NCI-H2171 (cell line): ENCODE measurements at regions not wholly inside any gene's neighbourhood (a gene's known extent, or its start where the extent isn't known, plus 50 kb on each side); places are given as distances from the start of the nearest gene placed in this dataset.

ENCODE experiments used
- DNase-seq: peaks from one replicate; lab custom pipeline; 2025; lab: John Stamatoyannopoulos, UW

DNA sequence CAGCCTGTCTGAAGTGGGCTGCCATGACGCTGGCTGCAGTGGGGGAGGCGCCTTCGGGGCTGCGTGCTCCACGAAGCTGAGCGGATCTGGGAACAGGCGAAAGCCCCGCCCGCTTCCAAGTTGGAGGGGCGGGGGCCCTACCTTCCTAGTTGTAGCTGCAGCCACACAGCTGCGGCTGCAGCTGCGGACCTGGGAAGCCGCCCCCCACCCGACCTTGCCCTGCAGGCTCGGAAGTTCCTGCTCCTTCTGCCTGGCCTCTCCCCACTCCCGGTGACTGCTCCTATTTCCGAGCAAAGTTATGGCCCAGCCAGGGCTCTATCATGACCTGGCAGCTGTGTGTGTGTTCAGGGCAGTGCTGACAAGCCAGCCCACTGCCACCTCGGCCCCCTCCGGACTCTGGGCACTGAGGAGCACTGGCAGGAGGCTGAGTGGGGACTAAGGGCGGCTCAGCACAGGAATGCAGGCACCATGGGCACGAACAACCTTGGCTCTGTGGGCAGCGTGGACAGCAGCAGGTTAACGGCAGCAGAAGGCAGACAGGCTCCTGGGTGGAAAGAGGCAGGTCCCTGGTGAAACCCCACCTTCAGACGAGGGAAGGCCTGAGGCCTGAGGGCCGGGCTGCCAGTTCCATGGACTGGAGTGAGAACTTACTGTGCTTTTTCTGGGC, 352.4 kb upstream of the TMCO5A start:
- no peak for DNase-seq

DNA sequence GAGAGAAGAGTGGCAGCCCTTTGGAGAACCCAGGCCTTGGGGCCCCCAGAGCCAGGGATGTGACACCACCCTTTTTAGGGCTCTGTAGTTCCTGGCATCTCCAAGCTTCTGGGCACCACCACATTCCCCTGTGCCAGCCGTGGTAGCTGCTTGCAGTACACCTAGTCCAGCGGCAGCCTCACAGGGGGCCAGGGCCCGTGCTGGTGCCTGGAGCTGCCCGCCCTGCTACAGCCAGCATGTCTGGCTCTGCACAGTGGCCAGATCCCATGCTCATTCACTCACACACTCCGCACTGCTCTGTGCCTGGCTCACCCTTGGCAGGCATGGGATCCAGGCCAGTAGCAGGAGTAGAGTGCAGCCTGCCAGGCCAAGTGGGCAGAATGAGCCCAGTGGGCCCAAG, 351.6 kb upstream of the TMCO5A start:
- DNase-seq: no peak

DNA sequence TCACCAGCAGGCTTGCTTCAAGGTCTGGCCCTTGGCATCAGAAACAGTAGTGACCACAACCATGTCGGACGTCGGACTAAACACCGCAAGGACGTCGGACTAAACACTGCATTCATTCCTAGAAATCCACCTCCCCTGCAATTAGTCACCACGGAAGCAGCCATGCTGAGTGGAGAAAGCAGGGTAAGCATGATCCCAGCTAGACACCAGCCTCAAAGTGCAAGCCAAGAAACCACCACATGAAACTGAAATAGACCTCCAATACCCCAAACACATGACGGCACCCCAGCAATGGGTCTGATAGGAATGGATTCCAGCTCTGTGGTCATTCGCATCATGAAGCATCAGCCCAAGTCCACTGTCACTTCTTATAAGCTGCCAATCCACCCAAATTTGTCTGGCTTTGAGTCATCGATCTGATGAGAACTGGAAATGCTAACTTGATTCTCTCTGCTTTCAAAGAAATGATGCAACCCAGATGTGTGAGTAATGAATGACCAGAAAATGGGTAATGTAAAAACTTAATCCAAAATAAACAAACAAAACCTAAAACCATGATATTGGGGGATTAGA, 348.3 kb upstream of the TMCO5A start:
- DNase-seq: no peak

DNA sequence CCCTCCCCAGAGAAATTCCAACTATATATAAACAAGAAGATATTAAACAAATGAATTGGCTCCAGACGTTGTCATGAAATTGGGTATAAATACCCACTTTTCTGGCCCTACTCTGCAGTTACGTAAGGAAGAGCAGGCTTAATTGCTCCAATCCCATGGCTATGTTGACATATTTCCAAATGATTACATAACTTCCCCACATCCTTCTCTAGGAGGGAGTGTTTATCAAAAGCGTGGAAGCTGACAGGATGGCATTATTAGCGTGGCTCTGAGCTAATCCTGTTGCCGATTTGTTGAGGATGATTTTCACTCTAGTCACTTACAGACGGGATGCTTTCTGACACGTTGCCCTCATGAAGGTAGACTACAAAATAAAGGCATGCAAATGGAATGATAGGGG, 347.5 kb upstream of the TMCO5A start:
- no peak for DNase-seq

DNA sequence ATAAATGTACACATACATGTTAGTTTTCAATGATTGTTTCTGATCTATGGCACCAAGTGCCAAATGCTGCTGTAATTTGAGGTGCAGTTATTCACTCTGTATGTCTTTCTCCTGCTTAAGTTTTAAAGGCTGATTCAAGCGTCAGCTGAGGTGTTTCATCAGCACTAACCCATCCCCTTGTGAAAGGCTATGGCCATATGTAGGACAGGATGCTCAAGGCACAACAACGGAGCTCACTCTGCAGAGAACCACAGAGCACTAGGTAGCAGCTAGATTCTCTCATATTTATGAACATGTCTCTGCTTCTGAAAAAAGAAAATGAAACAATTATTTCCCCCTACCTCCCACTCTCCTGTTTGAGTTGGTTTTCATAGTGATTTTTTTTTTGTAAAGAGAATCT, 340.0 kb upstream of the TMCO5A start:
- DNase-seq: no peak

DNA sequence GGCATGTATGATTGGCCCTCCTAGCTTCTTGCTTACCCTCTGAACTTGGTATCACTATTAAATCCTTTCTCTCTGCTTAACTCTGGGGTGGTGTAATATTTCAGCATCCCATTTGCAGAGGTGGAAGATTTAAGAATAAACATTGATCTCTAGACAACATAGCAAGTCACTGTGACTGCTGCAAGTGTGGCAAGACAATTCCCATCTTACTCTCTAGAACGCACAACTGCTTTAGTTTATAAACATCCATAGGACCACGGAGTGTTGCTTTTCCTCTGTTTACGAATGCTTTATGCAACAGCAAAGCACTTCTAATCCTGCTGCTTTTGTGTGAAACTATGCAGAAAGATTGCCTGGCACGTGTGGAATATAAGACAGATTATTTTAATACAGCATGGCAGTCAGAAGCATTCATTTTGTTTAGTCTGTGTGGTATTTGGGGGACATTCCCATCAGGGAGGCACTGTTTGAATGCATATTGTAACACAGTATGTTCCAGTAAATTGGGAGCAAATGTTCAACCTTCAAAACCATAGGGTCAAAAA, 338.9 kb upstream of the TMCO5A start:
- DNase-seq: no peak

DNA sequence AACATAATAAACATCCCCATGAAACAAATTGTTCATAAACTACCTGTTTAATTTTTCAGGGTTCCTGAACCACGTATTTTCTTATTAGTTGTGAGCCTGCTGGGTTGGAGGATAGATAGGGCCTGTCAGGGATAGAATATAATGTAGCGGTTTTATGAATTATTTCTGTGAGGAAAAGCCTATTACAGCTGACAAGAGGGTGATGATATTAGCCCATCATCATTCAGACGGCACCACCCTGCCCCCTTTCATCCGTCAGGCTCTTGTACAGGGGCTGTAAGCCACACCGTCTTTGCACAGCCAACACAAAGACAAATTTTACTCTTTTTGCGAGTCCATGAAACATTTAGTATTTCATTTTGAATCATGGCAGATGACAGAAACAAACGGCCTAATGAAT, 335.3 kb upstream of the TMCO5A start:
- no peak for DNase-seq

DNA sequence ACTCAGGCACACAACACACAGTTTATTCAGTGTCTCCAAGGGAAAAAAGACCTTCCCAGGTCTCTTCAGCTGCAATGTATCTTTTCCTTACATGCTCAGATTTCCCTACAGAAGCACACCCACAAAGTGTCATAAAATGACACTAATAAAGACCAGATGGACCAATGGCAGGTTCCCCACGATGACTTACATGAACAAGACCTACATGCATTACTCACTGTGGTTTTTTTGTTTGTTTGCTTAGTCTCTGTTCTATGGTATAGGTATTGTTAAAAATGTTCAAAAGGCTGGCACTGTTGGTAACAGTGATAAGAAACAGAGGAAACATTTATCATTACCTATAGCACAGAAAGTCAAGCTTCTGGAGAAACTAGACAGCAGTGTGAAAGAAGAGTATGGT, 318.2 kb upstream of the TMCO5A start:
- DNase-seq: no peak

DNA sequence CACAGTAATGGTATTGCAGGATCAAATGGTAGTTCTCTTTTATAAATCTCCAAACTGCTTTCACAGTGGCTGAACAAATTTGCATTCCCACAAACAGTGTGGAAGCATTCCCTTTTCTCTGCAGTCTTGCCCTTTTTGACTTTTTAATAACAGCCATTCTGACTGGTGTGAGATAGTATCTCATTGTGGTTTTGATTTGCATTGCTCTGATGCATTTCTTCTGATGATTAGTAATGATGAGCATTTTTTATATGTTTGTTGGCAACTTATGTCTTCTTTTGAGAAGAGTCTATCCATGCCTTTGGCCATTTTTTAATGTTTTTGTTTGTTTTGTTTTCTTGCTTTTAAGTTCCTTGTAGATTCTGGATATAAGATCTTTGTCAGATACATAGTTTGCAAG, 316.1 kb upstream of the TMCO5A start:
- DNase-seq: no peak

DNA sequence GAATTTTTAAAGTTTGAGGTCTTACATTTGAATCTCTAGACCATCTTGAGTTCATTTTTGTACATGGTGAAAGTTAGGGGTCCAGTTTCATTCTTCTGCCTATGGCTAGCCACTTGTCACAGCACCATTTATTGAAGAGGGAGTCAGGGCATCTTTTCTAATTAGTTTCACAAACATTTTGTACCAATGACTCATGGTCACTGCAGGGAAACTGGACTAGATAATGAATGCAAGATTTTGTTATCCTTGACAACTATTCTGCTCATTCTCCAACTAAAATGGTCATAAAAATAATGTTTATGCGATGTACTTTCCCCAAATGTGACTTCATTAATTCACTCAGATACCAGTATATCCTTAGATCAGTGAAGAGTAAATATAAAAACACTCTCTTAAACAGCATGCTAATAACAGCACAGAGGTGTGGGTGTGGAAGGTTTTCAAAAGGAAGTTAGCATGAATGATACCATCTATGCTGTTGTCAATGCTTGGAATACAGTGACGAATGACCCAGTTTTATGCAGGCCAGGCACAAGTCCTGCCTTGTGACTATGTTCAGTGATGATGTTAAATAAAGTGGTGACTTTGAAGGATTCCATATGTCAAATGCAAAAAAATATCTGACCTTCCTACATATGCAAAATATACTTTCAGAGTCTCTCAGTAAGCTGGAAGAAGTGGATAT, 314.9 kb upstream of the TMCO5A start:
- no peak for DNase-seq

DNA sequence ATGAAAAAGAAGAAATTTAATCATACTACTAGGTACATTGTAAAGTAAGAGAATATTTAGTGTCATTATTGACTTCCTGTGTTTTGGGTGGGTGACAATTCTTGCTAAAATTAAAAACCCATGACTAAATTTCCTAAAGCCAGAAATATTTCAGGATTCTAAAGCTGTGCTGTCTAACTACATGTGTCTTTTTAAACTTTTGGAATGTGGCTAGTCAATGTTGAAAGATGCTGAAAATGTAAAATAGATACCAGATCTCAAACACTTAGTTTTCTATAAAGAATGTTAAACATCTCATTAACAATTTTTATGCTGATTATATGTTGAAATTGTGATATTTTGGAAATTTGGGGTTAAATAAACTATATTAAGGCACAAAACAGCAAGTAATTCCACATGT, 308.9 kb upstream of the TMCO5A start:
- no peak for DNase-seq

DNA sequence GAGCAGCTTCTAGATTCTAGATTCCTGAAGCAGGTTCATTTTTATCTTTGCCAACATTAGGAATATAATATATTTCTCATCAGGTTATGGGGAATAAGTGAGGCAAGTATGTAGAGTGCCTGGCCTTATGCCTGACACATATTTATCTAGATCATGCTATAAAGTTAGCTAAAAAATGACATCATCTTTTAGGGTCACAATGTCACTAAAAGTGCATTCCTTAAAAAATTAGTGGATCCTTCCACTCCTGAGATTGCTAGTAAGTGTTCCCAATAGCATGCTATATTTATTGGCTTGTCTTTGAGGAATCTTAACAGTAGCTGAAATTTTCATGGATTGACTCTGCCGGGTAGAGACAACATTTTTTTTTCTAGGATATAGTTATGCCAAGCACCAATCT, 305.9 kb upstream of the TMCO5A start:
- DNase-seq: no peak

DNA sequence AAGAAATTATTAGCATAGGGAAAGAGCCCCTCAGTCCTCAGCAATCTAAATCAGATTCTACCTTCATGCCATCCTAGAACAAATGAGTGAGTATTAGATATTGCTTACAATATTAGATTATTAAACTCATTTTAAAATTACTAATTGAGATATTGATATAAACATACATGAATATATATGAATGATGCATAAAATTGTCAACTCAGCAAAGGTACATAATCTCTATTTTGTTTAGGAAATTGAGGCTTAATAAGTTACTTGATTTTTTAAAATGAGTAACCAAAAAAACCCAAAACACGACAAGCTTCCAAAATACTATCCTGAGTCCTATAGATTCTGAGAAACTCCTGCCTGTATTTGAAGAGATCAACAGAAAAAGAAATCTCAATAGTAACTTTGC, 297.7 kb upstream of the TMCO5A start:
- no peak for DNase-seq

DNA sequence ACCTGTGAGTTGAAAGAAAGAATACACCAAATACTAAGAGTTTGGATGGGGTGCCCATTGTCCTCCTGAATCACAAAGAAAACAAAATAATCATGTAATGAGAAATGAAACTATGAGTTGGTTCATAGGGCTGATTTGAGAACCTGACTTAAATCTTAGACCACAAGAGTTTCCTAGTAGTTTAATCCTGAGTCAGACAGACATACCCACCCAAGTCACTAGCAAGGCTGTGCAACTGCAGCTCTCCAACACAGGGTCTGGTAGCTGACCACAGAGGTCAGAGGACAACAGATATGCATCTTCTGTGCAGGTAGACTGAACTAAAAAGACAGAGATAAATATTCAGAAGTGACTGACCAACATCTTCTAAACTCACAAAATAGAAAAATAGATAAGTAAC, 296.3 kb upstream of the TMCO5A start:
- DNase-seq: no peak

DNA sequence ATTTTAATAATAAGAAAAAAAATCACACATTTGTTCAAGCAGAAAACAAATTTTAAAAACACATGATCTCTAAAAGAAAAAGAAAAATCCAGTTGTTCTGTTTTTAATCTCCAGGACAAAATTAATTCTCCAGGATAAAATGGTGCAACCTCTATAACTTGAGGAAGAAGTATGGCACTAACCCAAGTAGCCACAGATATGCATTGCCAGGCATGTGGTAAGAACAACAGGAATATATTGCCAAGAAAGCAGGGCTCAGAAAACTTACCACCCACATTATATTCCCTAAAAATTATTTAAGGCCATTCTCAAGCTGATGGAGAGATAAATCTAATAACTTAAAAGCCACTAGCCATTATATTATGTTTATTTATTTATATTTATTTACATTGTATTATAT, 295.7 kb upstream of the TMCO5A start:
- no peak for DNase-seq

DNA sequence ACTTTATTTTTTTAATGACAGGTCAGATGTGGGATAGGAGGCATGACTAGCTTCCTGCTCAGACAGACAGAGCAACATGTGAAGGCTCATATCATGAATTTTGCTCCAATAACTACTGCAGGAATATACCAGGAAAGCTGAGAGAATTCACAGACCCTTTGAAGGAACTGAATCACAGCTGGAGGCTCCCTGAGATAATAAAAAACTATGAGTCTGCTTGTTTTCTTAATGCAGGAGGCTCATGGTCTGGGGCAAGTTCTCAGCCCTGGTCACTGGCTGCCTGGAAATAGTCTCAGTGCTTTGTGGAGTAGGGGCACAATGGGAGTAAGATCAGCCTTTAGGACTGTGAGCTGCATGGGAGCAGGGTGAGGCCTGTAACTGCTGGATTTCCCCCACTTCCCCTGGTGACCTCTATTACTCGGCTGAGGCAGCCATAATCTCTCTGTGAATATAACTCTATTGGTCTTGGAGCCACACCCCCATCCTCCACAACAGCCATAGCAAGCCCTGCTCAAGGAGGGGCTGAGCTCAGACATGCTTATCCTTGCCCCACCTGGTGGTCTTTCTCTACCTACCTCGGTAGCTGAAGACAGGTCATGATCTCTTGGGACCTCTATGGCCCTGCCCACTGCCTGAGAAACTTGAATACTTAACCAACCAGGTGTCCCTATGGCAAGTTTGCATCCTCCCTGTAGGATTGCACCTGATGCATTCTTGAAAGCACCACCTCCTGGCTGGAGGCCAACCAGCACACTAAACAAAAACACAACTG, 281.6 kb upstream of the TMCO5A start:
- DNase-seq: no peak

DNA sequence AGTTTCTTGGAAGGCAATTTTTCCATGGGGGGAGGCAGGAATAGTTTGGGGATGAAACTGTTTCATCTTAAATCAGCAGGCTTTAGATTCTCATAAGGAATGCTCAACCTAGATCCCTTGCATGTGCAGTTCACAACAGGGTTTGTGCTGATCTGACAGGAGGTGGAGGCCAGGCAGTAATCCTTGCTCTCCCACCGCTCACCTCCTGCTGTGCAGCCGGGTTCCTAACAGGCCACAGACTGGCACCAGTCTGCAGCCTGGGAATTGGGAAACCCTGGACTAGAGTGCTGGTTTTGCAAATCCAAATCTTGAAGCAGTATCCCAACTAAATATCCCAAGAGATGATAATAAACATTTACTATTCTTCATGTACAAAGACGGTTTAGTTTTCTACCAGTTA, 256.3 kb upstream of the TMCO5A start:
- no peak for DNase-seq

DNA sequence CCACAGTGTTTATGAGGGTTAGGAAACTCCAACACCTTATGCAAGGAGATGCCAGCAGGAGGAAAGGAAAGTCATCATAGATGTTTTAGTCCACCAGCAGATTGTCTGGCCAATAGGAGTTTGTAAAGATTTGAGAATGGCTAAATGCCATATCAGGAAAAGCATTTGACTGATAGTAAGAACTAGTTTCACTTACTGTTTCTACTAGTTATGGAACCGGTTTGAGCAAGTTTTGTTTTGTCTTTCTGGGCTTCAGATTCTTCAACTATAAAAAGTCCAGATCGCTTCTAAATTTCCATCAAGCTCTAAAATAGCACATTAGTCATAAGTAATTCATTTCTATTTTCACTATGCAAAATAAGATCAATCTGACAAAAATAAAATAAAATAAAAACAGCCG, 254.8 kb upstream of the TMCO5A start:
- DNase-seq: no peak

DNA sequence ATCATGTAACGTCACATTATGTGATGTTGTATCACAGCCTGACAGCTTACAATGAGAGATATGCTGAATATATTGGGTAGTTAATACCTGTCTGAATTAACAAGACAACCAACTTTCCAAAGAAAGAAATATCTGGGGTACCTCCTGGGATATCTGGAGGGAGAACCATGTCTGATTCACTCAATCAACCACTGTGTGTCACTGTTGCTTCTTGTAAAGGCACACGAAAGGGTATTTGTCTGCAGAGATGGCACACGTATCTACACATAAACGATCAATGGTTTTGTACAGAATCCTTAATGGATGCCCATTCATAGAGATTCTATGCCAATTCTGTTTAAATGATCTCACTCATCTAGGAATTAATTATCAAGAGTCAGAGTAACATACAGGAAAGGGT, 252.1 kb upstream of the TMCO5A start:
- no peak for DNase-seq

DNA sequence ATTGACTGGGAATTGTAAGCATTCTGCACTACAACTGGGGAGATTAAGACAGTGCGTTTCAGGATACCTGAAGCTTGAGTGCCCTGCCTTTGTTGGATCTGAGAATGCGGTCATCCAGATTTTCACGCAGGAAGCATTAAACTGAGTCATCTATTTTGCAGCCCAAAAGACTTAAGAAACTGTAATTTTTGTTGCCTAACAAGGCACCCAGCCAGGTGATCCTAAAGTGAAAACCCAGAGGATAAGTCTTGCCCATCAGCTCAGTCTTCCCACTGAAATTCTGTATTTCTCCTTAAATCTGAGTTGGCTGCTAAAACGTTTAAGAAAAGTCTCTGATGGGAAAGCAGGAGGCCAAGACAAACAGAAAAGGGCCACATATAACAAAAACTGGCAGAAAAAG, 242.5 kb upstream of the TMCO5A start:
- no peak for DNase-seq

DNA sequence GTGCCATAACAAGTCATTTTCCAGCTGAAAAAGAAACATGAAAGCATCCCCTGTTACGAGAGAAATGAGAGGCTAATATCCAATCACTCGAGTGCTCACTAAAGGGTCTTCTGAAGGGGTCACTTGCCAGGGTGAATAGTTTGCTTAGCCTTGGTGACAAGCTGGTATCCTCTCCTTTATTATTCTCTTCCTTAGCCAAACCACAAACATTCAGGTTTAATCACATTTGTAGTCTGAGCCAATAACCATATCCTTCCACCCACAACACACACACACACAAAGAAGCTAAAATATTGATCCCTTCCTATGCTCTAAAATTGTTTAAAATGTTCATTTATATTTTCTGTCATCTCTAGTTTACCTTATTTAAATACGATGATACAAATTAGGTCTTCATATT, 240.5 kb upstream of the TMCO5A start:
- DNase-seq: no peak

DNA sequence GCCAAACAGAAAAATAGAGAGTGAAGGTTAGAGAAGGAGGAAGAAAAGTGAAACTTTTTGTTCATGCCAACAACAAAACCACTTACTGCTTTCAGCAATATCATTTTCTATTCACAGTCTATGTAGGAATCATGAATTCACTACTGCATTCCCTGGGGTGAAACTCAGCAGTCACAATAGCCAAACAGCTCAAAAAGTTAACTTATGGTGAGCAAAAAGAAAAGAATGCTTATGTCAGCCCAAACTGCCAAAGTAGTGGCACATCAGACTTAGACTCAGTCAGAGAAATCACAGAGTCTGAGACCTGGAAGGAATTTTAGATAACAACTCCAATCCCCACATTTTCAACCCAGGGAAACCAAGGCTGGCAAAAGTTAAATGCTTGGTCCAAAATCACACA, 238.7 kb upstream of the TMCO5A start:
- no peak for DNase-seq

DNA sequence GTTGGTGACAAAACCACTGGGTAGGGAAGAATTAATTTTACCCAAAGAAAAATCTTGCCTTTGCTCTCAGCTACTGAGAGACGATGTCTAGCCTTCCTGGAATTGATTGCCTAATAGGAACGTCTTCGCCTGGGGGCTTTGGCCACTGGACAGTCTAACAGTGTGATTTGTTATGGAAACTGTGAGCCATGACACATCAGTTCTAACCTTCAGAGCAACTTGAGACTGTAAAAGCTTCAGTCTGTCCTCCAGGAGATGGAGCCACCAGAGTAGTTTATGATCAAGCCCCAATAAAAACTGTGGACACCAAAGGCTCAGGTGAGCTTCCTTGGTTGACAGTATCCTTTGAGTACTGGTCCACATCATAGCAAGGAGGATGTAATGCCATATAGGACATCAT, 235.8 kb upstream of the TMCO5A start:
- no peak for DNase-seq
